ENCODE measurements at regions not wholly inside any gene's neighbourhood (a gene's known extent, or its start where the extent isn't known, plus 50 kb on each side); places are given as distances from the start of the nearest gene placed in this dataset.

- H3K27ac ChIP-seq (ENCODE audit: low read depth, low read length) = no peak overlapping the region
- H2AFZ ChIP-seq (ENCODE audit: low read depth, low read length, severe bottlenecking) = no peak overlapping the region
- no peaks in the 10 kb centered on the region for H3K36me3 ChIP-seq (ENCODE audit: low read length)
- H3K9ac ChIP-seq (ENCODE audit: low read length) = no peak overlapping the region
- no peak overlapping the region for H3K4me2 ChIP-seq (ENCODE audit: low read depth, low read length, poor library complexity, severe bottlenecking)
- no peak for TF ChIP-seq CTCF (IDR thresholded peaks at IDR 0.05; ENCODE audit: insufficient read depth, low read length, poor library complexity, severe bottlenecking)
- no peak for TF ChIP-seq EZH2phosphoT487 (conservative IDR thresholded peaks at IDR 0.05; ENCODE audit: low read length)
- H3K79me2 ChIP-seq (ENCODE audit: insufficient read depth, low read length) = no peaks in the 10 kb centered on the region
- H4K20me1 ChIP-seq (ENCODE audit: low read depth, low read length) = no peaks in the 10 kb centered on the region
- no peaks in the 10 kb centered on the region for H3F3A ChIP-seq (ENCODE audit: insufficient read depth)
- H3K4me3 ChIP-seq (ENCODE audit: insufficient read depth, low read length, poor library complexity, severe bottlenecking) = no peak overlapping the region
- H3K27me3 ChIP-seq (ENCODE audit: low read length) = no peaks in the 10 kb centered on the region
- H3K9me3 ChIP-seq (ENCODE audit: insufficient read depth, low read length) = no peaks in the 10 kb centered on the region
- no peaks in the 10 kb centered on the region for H3K9me2 ChIP-seq (replicated peaks; ENCODE audit: insufficient read depth, low read length)
Measured at GRCh38 chr6:106000935-106001334, 85.2 kb upstream of the PRDM1 start.

GRCh38 chr6:105997482-105997881 is 88.7 kb upstream of the PRDM1 start:
- Histone ChIP-seq H3F3A (ENCODE audit: insufficient read depth) (no peaks in the 10 kb centered on the region), H3K27ac (ENCODE audit: low read depth, low read length) (no peak overlapping the region), H3K9me3 (ENCODE audit: insufficient read depth, low read length) (no peaks in the 10 kb centered on the region), H2AFZ (ENCODE audit: low read depth, low read length, severe bottlenecking) (no peak overlapping the region), H3K27me3 (ENCODE audit: low read length) (no peaks in the 10 kb centered on the region), H3K9ac (ENCODE audit: low read length) (no peak overlapping the region), H3K36me3 (ENCODE audit: low read length) (no peaks in the 10 kb centered on the region; the same call in 1 of the 2 replicates), H4K20me1 (ENCODE audit: low read depth, low read length) (no peaks in the 10 kb centered on the region), H3K79me2 (ENCODE audit: insufficient read depth, low read length) (no peaks in the 10 kb centered on the region), H3K4me3 (ENCODE audit: insufficient read depth, low read length, poor library complexity, severe bottlenecking) (no peak overlapping the region), H3K4me2 (ENCODE audit: low read depth, low read length, poor library complexity, severe bottlenecking) (no peak overlapping the region), H3K9me2 (replicated peaks; ENCODE audit: insufficient read depth, low read length) (no peaks in the 10 kb centered on the region)
- TF ChIP-seq CTCF (IDR thresholded peaks at IDR 0.05; ENCODE audit: insufficient read depth, low read length, poor library complexity, severe bottlenecking) (no peak), EZH2phosphoT487 (conservative IDR thresholded peaks at IDR 0.05; ENCODE audit: low read length) (no peak)

- Histone ChIP-seq H4K20me1 (ENCODE audit: low read depth, low read length) (no peaks in the 10 kb centered on the region), H2AFZ (ENCODE audit: low read depth, low read length, severe bottlenecking) (no peak overlapping the region), H3K79me2 (ENCODE audit: insufficient read depth, low read length) (no peaks in the 10 kb centered on the region), H3K9ac (ENCODE audit: low read length) (no peak overlapping the region), H3K4me3 (ENCODE audit: insufficient read depth, low read length, poor library complexity, severe bottlenecking) (no peak overlapping the region), H3K36me3 (ENCODE audit: low read length) (no peaks in the 10 kb centered on the region; the same call in 1 of the 2 replicates), H3K27me3 (ENCODE audit: low read length) (no peaks in the 10 kb centered on the region), H3F3A (ENCODE audit: insufficient read depth) (no peaks in the 10 kb centered on the region), H3K9me3 (ENCODE audit: insufficient read depth, low read length) (no peaks in the 10 kb centered on the region), H3K4me2 (ENCODE audit: low read depth, low read length, poor library complexity, severe bottlenecking) (no peak overlapping the region), H3K27ac (ENCODE audit: low read depth, low read length) (no peak overlapping the region), H3K9me2 (replicated peaks; ENCODE audit: insufficient read depth, low read length) (no peaks in the 10 kb centered on the region)
- TF ChIP-seq EZH2phosphoT487 (conservative IDR thresholded peaks at IDR 0.05; ENCODE audit: low read length) (no peak), CTCF (IDR thresholded peaks at IDR 0.05; ENCODE audit: insufficient read depth, low read length, poor library complexity, severe bottlenecking) (no peak)
Measured at GRCh38 chr6:105995391-105995865, 90.7 kb upstream of the PRDM1 start.
